ENCODE measurements at regions not wholly inside any gene's neighbourhood (a gene's known extent, or its start where the extent isn't known, plus 50 kb on each side); places are given as distances from the start of the nearest gene placed in this dataset.
"Not testable (repeated sequence)": the region's sequence is repeated elsewhere in the genome, so short reads cannot be mapped to it uniquely, and the experiment has no call there.

GRCh38 chr9:7436754-7437153 is 362.8 kb downstream of the DMAC1 start:
- H3K4me3 ChIP-seq (ENCODE audit: low read depth, low read length, poor library complexity, severe bottlenecking) = no peak overlapping the region
- H3K4me1 ChIP-seq (ENCODE audit: insufficient read depth, low read length, severe bottlenecking) = no peaks in the 10 kb centered on the region
- no peak overlapping the region for H3K9ac ChIP-seq (ENCODE audit: low read length)
- H3F3A ChIP-seq (ENCODE audit: insufficient read depth, low read length) = no peaks in the 10 kb centered on the region
- no peaks in the 10 kb centered on the region for H4K20me1 ChIP-seq (ENCODE audit: insufficient read depth, low read length)
- no peaks in the 10 kb centered on the region for H3K27me3 ChIP-seq (ENCODE audit: insufficient read depth, low read length)
- H3K27ac ChIP-seq (ENCODE audit: low read depth, low read length, poor library complexity, severe bottlenecking) = no peak overlapping the region
- H3K9me2 ChIP-seq (ENCODE audit: low read depth, low read length) = no peaks in the 10 kb centered on the region
- H3K9me3 ChIP-seq (ENCODE audit: low read length) = no peaks in the 10 kb centered on the region
- H3K4me2 ChIP-seq (ENCODE audit: low read length) = no peak overlapping the region
- TF ChIP-seq EZH2 (IDR thresholded peaks at IDR 0.05; ENCODE audit: borderline replicate concordance, low read length) (no peak), CTCF (IDR thresholded peaks at IDR 0.05; ENCODE audit: low read length) (no peak)
- no peaks in the 10 kb centered on the region for H3K79me2 ChIP-seq (ENCODE audit: insufficient read depth, low read length)
- H2AFZ ChIP-seq (ENCODE audit: low read length) = no peak overlapping the region
- H3K36me3 ChIP-seq (ENCODE audit: insufficient read depth, low read length) = no peaks in the 10 kb centered on the region

DNA sequence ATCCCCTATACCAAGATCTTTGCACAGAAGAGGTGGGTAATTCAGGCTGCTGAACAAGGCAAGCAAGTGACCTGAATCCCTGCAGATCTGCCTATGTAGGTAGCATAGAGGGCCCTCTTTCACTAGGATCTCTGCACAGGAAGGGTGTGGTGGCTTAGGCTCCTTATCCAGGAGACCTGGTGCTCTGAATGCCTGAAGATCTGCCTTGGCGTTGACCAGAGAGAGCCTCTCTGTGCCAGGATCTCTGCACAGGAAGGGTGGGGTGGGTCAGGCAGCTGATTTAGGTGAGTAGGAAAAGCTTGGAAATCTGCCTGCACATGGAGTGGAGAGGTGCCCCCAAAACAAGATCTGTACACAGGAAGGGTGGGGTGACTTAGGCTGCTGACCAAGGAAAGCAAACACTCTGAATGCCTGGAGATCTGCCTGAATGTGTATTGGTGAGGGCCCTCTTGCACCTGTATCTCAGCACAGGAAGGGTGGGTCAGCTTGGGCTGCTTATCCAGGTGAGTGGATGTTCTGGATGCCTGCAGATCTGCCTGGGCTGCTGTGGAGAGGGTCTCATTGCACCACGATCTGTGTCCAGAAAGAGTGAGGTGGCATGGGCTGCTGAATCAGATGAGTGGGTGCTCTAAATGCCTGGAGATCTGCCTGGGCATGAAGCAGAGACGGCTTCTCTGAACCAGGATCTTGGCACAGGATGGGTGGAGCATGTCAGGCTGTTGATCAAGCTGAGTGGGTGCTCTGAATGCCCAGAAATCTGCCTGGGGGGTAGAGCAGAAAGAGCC is 365.9 kb downstream of the DMAC1 start:
- Histone ChIP-seq H3K9me2 (ENCODE audit: low read depth, low read length) (no peaks in the 10 kb centered on the region), H4K20me1 (ENCODE audit: insufficient read depth, low read length) (no peaks in the 10 kb centered on the region), H3K9ac (ENCODE audit: low read length) (no peak overlapping the region), H3K36me3 (ENCODE audit: insufficient read depth, low read length) (no peaks in the 10 kb centered on the region), H3K9me3 (ENCODE audit: low read length) (no peaks in the 10 kb centered on the region), H3K4me3 (ENCODE audit: low read depth, low read length, poor library complexity, severe bottlenecking) (no peak overlapping the region), H3F3A (ENCODE audit: insufficient read depth, low read length) (no peaks in the 10 kb centered on the region), H3K27me3 (ENCODE audit: insufficient read depth, low read length) (no peaks in the 10 kb centered on the region), H2AFZ (ENCODE audit: low read length) (no peak overlapping the region), H3K27ac (ENCODE audit: low read depth, low read length, poor library complexity, severe bottlenecking) (no peak overlapping the region), H3K79me2 (ENCODE audit: insufficient read depth, low read length) (no peaks in the 10 kb centered on the region), H3K4me2 (ENCODE audit: low read length) (no peak overlapping the region), H3K4me1 (ENCODE audit: insufficient read depth, low read length, severe bottlenecking) (no peaks in the 10 kb centered on the region)
- no peak for TF ChIP-seq CTCF (IDR thresholded peaks at IDR 0.05; ENCODE audit: low read length)
- no peak for TF ChIP-seq EZH2 (IDR thresholded peaks at IDR 0.05; ENCODE audit: borderline replicate concordance, low read length)

DNA sequence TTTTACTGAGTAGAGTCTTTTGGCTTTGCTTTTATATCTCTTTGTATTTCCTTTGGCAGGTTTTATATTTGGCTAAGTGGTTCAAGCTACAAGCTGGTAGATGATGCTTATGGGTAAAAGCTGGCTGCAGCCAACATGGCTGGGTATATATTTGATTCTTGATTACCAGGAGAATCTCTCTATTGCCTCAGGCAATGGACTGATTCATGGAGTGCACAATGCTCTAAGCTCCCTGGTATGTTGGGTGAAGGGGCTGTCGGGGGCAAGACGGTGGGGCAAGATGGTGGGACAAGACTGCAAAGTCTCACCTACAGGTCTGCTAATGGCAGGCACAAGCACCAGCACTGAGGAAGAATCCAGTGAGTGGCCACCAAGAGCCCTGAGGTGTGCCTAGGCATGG is 366.6 kb downstream of the DMAC1 start:
- Histone ChIP-seq H3K36me3 (ENCODE audit: insufficient read depth, low read length) (no peaks in the 10 kb centered on the region), H2AFZ (ENCODE audit: low read length) (no peak overlapping the region), H3K27ac (ENCODE audit: low read depth, low read length, poor library complexity, severe bottlenecking) (no peak overlapping the region), H4K20me1 (ENCODE audit: insufficient read depth, low read length) (no peaks in the 10 kb centered on the region), H3K79me2 (ENCODE audit: insufficient read depth, low read length) (no peaks in the 10 kb centered on the region), H3F3A (ENCODE audit: insufficient read depth, low read length) (no peaks in the 10 kb centered on the region), H3K4me3 (ENCODE audit: low read depth, low read length, poor library complexity, severe bottlenecking) (no peak overlapping the region), H3K9me2 (ENCODE audit: low read depth, low read length) (no peaks in the 10 kb centered on the region), H3K9me3 (ENCODE audit: low read length) (no peaks in the 10 kb centered on the region), H3K4me1 (ENCODE audit: insufficient read depth, low read length, severe bottlenecking) (no peaks in the 10 kb centered on the region), H3K9ac (ENCODE audit: low read length) (no peak overlapping the region), H3K27me3 (ENCODE audit: insufficient read depth, low read length) (no peaks in the 10 kb centered on the region), H3K4me2 (ENCODE audit: low read length) (no peak overlapping the region)
- TF ChIP-seq CTCF (IDR thresholded peaks at IDR 0.05; ENCODE audit: low read length) (no peak), EZH2 (IDR thresholded peaks at IDR 0.05; ENCODE audit: borderline replicate concordance, low read length) (no peak)

GRCh38 chr9:7417397-7417796 is 382.2 kb downstream of the DMAC1 start:
- H3K36me3 ChIP-seq (ENCODE audit: insufficient read depth, low read length); H4K20me1 ChIP-seq (ENCODE audit: insufficient read depth, low read length); H3K4me3 ChIP-seq (ENCODE audit: low read depth, low read length, poor library complexity, severe bottlenecking); H3K27me3 ChIP-seq (ENCODE audit: insufficient read depth, low read length); H3K4me2 ChIP-seq (ENCODE audit: low read length); H3K9me2 ChIP-seq (ENCODE audit: low read depth, low read length); H3K79me2 ChIP-seq (ENCODE audit: insufficient read depth, low read length); H3K9me3 ChIP-seq (ENCODE audit: low read length); H3K9ac ChIP-seq (ENCODE audit: low read length); H3F3A ChIP-seq (ENCODE audit: insufficient read depth, low read length); H2AFZ ChIP-seq (ENCODE audit: low read length); H3K4me1 ChIP-seq (ENCODE audit: insufficient read depth, low read length, severe bottlenecking); H3K27ac ChIP-seq (ENCODE audit: low read depth, low read length, poor library complexity, severe bottlenecking): not testable (repeated sequence)
